Liver (tissue), 3 donors: ENCODE measurements at regions not wholly inside any gene's neighbourhood (a gene's known extent, or its start where the extent isn't known, plus 50 kb on each side); places are given as distances from the start of the nearest gene placed in this dataset.

Experiments
- CTCF ChIP-seq: fragments of 150-350 bp; IDR thresholded peaks from 2 replicates; pipeline ENCODE4 v1.5.1; 2017; ENCODE audit warnings: improper control_type of control experiment, low read depth, low read length; ENCODE audit not compliant: missing input control
- FOXA1 ChIP-seq: IDR thresholded peaks from 2 replicates; pipeline ENCODE4 v1.6.1; 2016; ENCODE audit warnings: antibody characterized with exemption
- FOXA2 ChIP-seq: IDR thresholded peaks from 2 replicates; pipeline ENCODE4 v1.6.1; 2016; ENCODE audit warnings: antibody characterized with exemption
- GABPA ChIP-seq, 2 donors: IDR thresholded peaks in 1 of 2; conservative IDR thresholded peaks in 1 of 2; 2 replicates each; pipeline ENCODE4 v1.6.1; 2016; ENCODE audit warnings: antibody characterized with exemption in 2 of 2, mild to moderate bottlenecking in 1 of 2, moderate library complexity in 1 of 2
- JUND ChIP-seq, 2 donors: IDR thresholded peaks; 2 replicates each; pipeline ENCODE4 v1.6.1; 2016; ENCODE audit warnings: antibody characterized with exemption in 2 of 2
- MAX ChIP-seq: IDR thresholded peaks from 2 replicates; pipeline ENCODE4 v1.6.1; 2016; ENCODE audit warnings: antibody characterized with exemption
- RAD21 ChIP-seq, 2 donors: IDR thresholded peaks; 2 replicates each; pipeline ENCODE4 v1.6.1; 2016; ENCODE audit warnings: antibody characterized with exemption in 2 of 2, mild to moderate bottlenecking in 2 of 2
- REST ChIP-seq: IDR thresholded peaks from 2 replicates; pipeline ENCODE4 v1.6.1; 2016; ENCODE audit warnings: antibody characterized with exemption, mild to moderate bottlenecking
- SP1 ChIP-seq: IDR thresholded peaks from 2 replicates; pipeline ENCODE4 v1.6.1; 2018; ENCODE audit warnings: antibody characterized with exemption, mild to moderate bottlenecking
- TAF1 ChIP-seq: conservative IDR thresholded peaks from 2 replicates; pipeline ENCODE4 v1.6.1; 2016; ENCODE audit warnings: antibody characterized with exemption, mild to moderate bottlenecking
- YY1 ChIP-seq: IDR thresholded peaks from 2 replicates; pipeline ENCODE4 v1.6.1; 2016; ENCODE audit warnings: antibody characterized with exemption, mild to moderate bottlenecking
- donor health status: healthy.
- donor health status: healthy.

DNA sequence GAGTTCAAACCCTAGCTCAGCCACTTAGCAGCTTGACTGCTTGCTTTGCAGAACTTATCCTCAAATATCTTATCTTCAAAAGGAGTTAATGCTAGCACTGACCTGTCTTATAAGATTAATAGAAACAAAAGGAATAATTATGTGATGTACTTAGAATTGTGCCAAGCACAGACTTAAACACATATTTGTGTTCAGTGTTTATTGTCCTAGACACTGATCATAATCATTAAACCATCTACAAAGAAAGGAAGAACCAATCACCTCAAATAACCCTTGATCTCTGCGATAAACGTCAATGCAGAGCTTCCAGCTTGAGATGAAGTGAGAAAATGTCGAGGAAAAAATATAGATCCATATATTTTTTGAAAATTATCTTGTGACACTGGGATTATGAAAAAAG is 73.1 kb downstream of the ATXN7L3B start:
- TF ChIP-seq CTCF (no peak), MAX (no peak), YY1 (no peak), RAD21 (IDR thresholded peaks at IDR 0.05) (no peak), TAF1 (no peak), JUND (IDR thresholded peaks at IDR 0.05) (no peak), FOXA2 (no peak), GABPA (IDR thresholded peaks at IDR 0.05 in 1 of 2, conservative IDR thresholded peaks at IDR 0.05 in 1 of 2) (no peak), FOXA1 (no peak), REST (no peak), SP1 (no peak)
